IMR-90 (cell line): ENCODE measurements at regions not wholly inside any gene's neighbourhood (a gene's known extent, or its start where the extent isn't known, plus 50 kb on each side); places are given as distances from the start of the nearest gene placed in this dataset.

Experiments
- ATAC-seq: fragments of 200-7000 bp; cut with Tn5 transposase; 2 replicates; pipeline ENCODE4 v1.9.1; 2020; ENCODE audit warnings: low read depth, mild to moderate bottlenecking, moderate library complexity
- BruUV-seq: library from RNA; stranded (reverse); fragments of 400-500 nt; replicated peaks from 2 replicates; lab custom pipeline; 2021; lab: Mats Ljungman, UMichigan
- CTCF ChIA-PET: fragments of 300-600 bp; formaldehyde crosslinking; extraction: SDS; loops from one replicate; lab custom pipeline; 2021; ENCODE audit warnings: antibody characterized with exemption; lab: Yijun Ruan, JAX
- POLR2A ChIA-PET: fragments of 300-600 bp; sonication (Branson Sonifier 250); formaldehyde crosslinking; loops from one replicate; lab custom pipeline; 2022; ENCODE audit warnings: antibody characterized with exemption; ENCODE audit not compliant: unreplicated experiment; lab: Charles Lee
- DNase-seq: peaks from one replicate; pipeline ENCODE4 v3.0.0; 2013
- H2AFZ ChIP-seq: replicated peaks from 2 replicates; pipeline ENCODE3; 2013; ENCODE audit warnings: low read length, mild to moderate bottlenecking; ENCODE audit not compliant: poor library complexity
- H2AK5ac ChIP-seq: 2 replicates; pipeline ENCODE4 v1.6.1; 2013; ENCODE audit warnings: low read depth, low read length, inconsistent platforms
- H2AK9ac ChIP-seq: replicated peaks from 2 replicates; pipeline ENCODE3; 2013; ENCODE audit warnings: mild to moderate bottlenecking, low read depth, low read length, moderate library complexity; ENCODE audit not compliant: poor library complexity
- H2BK120ac ChIP-seq: 2 replicates; pipeline ENCODE4 v1.6.1; 2013; ENCODE audit warnings: low read depth, low read length, inconsistent platforms
- H2BK15ac ChIP-seq: 3 replicates; pipeline ENCODE4 v1.6.1; 2013; ENCODE audit warnings: low read depth, low read length, inconsistent platforms
- H2BK20ac ChIP-seq: 2 replicates; pipeline ENCODE4 v1.6.1; 2013; ENCODE audit warnings: low read depth, mild to moderate bottlenecking, inconsistent platforms, low read length, moderate library complexity
- H2BK5ac ChIP-seq: 2 replicates; pipeline ENCODE4 v1.6.1; 2013; ENCODE audit warnings: mild to moderate bottlenecking, low read depth, low read length, inconsistent platforms; ENCODE audit not compliant: poor library complexity, severe bottlenecking
- H3K14ac ChIP-seq: replicated peaks from 2 replicates; pipeline ENCODE4 v1.6.1; 2013; ENCODE audit warnings: low read depth, low read length, inconsistent platforms
- H3K18ac ChIP-seq: 2 replicates; pipeline ENCODE4 v1.6.1; 2013; ENCODE audit warnings: low read depth, low read length, control low read depth
- H3K23ac ChIP-seq: 2 replicates; pipeline ENCODE4 v1.6.1; 2013; ENCODE audit warnings: low read depth, low read length, inconsistent platforms
- H3K27ac ChIP-seq: 2 replicates; pipeline ENCODE4 v1.5.1; 2013; ENCODE audit warnings: mild to moderate bottlenecking, control low read depth, low read length; ENCODE audit not compliant: insufficient read depth
- H3K27me3 ChIP-seq: 2 replicates; pipeline ENCODE4 v1.6.1; 2013; ENCODE audit warnings: low read length; ENCODE audit not compliant: control insufficient read depth, insufficient read depth
- H3K36me3 ChIP-seq: 2 replicates; pipeline ENCODE4 v1.6.1; 2013; ENCODE audit warnings: low read length, mixed read lengths; ENCODE audit not compliant: control insufficient read depth, insufficient read depth
- H3K4ac ChIP-seq: 2 replicates; pipeline ENCODE4 v1.6.1; 2013; ENCODE audit warnings: low read depth, low read length, inconsistent platforms
- H3K4me1 ChIP-seq: 2 replicates; pipeline ENCODE4 v1.6.1; 2013; ENCODE audit warnings: low read length, mixed read lengths; ENCODE audit not compliant: control insufficient read depth, insufficient read depth
- H3K4me2 ChIP-seq: 2 replicates; pipeline ENCODE4 v1.6.1; 2013; ENCODE audit warnings: low read depth, mild to moderate bottlenecking, control low read depth, low read length, moderate library complexity
- H3K4me3 ChIP-seq: 2 replicates; pipeline ENCODE4 v1.5.1; 2013; ENCODE audit warnings: low read depth, mild to moderate bottlenecking, control low read depth, low read length, moderate library complexity; ENCODE audit not compliant: insufficient read depth
- H3K56ac ChIP-seq: 2 replicates; pipeline ENCODE4 v1.6.1; 2013; ENCODE audit warnings: low read length, inconsistent platforms; ENCODE audit not compliant: insufficient read depth; ENCODE audit errors: extremely low read depth
- H3K79me1 ChIP-seq, 2 experiments: 2 replicates each; pipeline ENCODE4 v1.6.1; 2013; ENCODE audit warnings: low read length in 2 of 2, inconsistent platforms in 1 of 2, low read depth in 1 of 2
- H3K9ac ChIP-seq: 2 replicates; pipeline ENCODE4 v1.6.1; 2013; ENCODE audit warnings: low read depth, low read length, control low read depth
- H3K9me1 ChIP-seq: 2 replicates; pipeline ENCODE4 v1.6.1; 2013; ENCODE audit warnings: low read length, inconsistent platforms; ENCODE audit not compliant: insufficient read depth
- H3K9me3 ChIP-seq: 2 replicates; pipeline ENCODE4 v1.6.1; 2013; ENCODE audit warnings: low read length; ENCODE audit not compliant: control insufficient read depth, insufficient read depth
- H4K20me1 ChIP-seq: 2 replicates; pipeline ENCODE4 v1.6.1; 2013; ENCODE audit warnings: low read length, inconsistent platforms; ENCODE audit not compliant: insufficient read depth
- H4K5ac ChIP-seq: 2 replicates; pipeline ENCODE4 v1.6.1; 2013; ENCODE audit warnings: mild to moderate bottlenecking, low read depth, low read length, control low read depth
- H4K8ac ChIP-seq, 2 experiments: 2 replicates each; pipeline ENCODE4 v1.6.1; 2013; ENCODE audit warnings: low read depth in 2 of 2, low read length in 2 of 2, control low read depth in 1 of 2, inconsistent platforms in 1 of 2
- H4K91ac ChIP-seq: 2 replicates; pipeline ENCODE4 v1.6.1; 2013; ENCODE audit warnings: low read depth, low read length, inconsistent platforms; ENCODE audit not compliant: insufficient read depth
- BHLHE40 ChIP-seq: fragments of 150-350 bp; IDR thresholded peaks from 2 replicates; pipeline ENCODE4 v1.6.1; 2016; ENCODE audit warnings: mild to moderate bottlenecking, low read depth, low read length
- CEBPB ChIP-seq: IDR thresholded peaks from 2 replicates; pipeline ENCODE4 v1.6.1; 2012; ENCODE audit warnings: low read depth, low read length, improper control_type of control experiment
- CHD1 ChIP-seq: IDR thresholded peaks from 2 replicates; pipeline ENCODE4 v1.6.1; 2012; ENCODE audit warnings: low read depth, low read length, improper control_type of control experiment
- ELK1 ChIP-seq: fragments of 150-350 bp; IDR thresholded peaks from 2 replicates; pipeline ENCODE4 v1.6.1; 2016; ENCODE audit warnings: low read depth, mild to moderate bottlenecking, low read length, moderate library complexity, borderline replicate concordance
- FOS ChIP-seq: fragments of 150-350 bp; IDR thresholded peaks from 2 replicates; pipeline ENCODE4 v1.6.1; 2016; ENCODE audit warnings: low read depth, low read length
- MAFK ChIP-seq: IDR thresholded peaks from 2 replicates; pipeline ENCODE4 v1.6.1; 2012; ENCODE audit warnings: low read depth, low read length, improper control_type of control experiment
- MAZ ChIP-seq: IDR thresholded peaks from 2 replicates; pipeline ENCODE4 v1.6.1; 2012; ENCODE audit warnings: low read depth, mild to moderate bottlenecking, low read length, improper control_type of control experiment, moderate library complexity, borderline replicate concordance
- MXI1 ChIP-seq: IDR thresholded peaks from 2 replicates; pipeline ENCODE4 v1.6.1; 2012; ENCODE audit warnings: low read depth, mild to moderate bottlenecking, low read length, moderate library complexity, borderline replicate concordance
- NFE2L2 ChIP-seq: fragments of 150-350 bp; IDR thresholded peaks from 2 replicates; pipeline ENCODE4 v1.6.1; 2016; ENCODE audit warnings: low read depth, mild to moderate bottlenecking, low read length
- POLR2A ChIP-seq: IDR thresholded peaks from 2 replicates; pipeline ENCODE4 v1.6.1; 2012; ENCODE audit warnings: mild to moderate bottlenecking, low read depth, low read length
- RCOR1 ChIP-seq: IDR thresholded peaks from 2 replicates; pipeline ENCODE4 v1.6.1; 2012; ENCODE audit warnings: mild to moderate bottlenecking, low read length, improper control_type of control experiment; ENCODE audit not compliant: insufficient replicate concordance
- USF2 ChIP-seq: fragments of 150-350 bp; IDR thresholded peaks from 2 replicates; pipeline ENCODE4 v1.6.1; 2017; ENCODE audit warnings: mild to moderate bottlenecking, antibody characterized with exemption, low read length, low read depth
- WGBS, 2 experiments: methylation state at CpG; one replicate each; pipeline versions ENCODE4 v1.1.5 to v1.1.7; 2013; ENCODE audit warnings: missing lambda C conversion rate in 2 of 2; ENCODE audit not compliant: insufficient read length in 1 of 2; ENCODE audit errors: extremely low coverage in 2 of 2; 5-methylcytosine and 5-hydroxymethylcytosine counted together
- dilution Hi-C: fragments of 300-500 bp; cut with HindIII; formaldehyde crosslinking; loops from one replicate; pipeline ENCODE4 v1.14.3; 2018; ENCODE audit warnings: low sequenced_read_pairs; ENCODE audit not compliant: unreplicated experiment
- in situ Hi-C: fragments of 300-500 bp; cut with MboI; formaldehyde crosslinking; loops from 3 replicates; pipeline ENCODE4 v1.14.3; 2019; ENCODE audit warnings: low sequenced_read_pairs, inconsistent platforms, mixed read lengths
- intact Hi-C: fragments of 100-400 bp; cut with micrococcal nuclease; formaldehyde crosslinking; loops from 2 replicates; pipeline ENCODE4 v1.10.0; 2022

DNA sequence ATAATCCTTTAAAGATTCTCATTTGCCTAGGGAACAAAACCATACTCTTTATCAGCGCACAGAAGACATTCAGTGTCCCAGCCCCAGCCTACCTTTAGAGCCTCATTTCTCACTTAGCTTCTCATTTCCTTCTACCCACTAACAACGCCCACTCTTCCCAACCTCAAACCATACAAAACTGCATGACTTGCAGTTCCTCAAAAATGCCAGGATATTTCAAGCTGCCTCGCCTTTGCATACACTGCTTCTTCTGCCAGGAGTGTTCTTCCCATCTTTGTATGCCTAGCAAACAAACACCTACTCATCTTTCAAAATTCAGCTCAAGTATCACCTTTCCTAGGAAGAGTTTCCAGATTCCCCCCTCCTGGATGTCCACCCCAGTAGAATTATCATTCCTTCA lies 129.9 kb upstream of the ADGRL3 start:
- Histone ChIP-seq H2BK20ac (no peak overlapping the region), H3K27ac (no peak overlapping the region), H2AFZ (no peak overlapping the region), H3K23ac (no peak overlapping the region), H4K91ac (no peak overlapping the region), H3K56ac (no peak overlapping the region), H3K9me1 (no peaks in the 10 kb centered on the region), H2BK15ac (no peak overlapping the region), H3K9ac (no peak overlapping the region), H4K8ac (no peak overlapping the region), H3K36me3 (no peaks in the 10 kb centered on the region), H3K4ac (no peak overlapping the region), H3K4me2 (no peak overlapping the region), H4K20me1 (no peaks in the 10 kb centered on the region), H3K79me1 (no peaks in the 10 kb centered on the region), H3K27me3 (no peaks in the 10 kb centered on the region), H3K14ac (no peak overlapping the region), H2BK120ac (no peak overlapping the region), H3K4me1 (no peaks in the 10 kb centered on the region), H3K18ac (no peak overlapping the region), H2AK5ac (no peak overlapping the region), H3K4me3 (no peak overlapping the region), H3K9me3 (no peaks in the 10 kb centered on the region), H2BK5ac (no peak overlapping the region), H2AK9ac (no peak overlapping the region), H4K5ac (no peak overlapping the region)
- CTCF ChIA-PET = no interaction called here
- TF ChIP-seq FOS (no peak), USF2 (no peak), RCOR1 (no peak), POLR2A (no peak), BHLHE40 (no peak), MAFK (no peak), NFE2L2 (no peak), CEBPB (no peak), ELK1 (no peak), MXI1 (no peak), CHD1 (no peak), MAZ (no peak)
- in situ Hi-C loops = no loop called here
- no TSS peak for BruUV-seq
- dilution Hi-C loops = no loop called here
- intact Hi-C loops = no loop called here
- WGBS, 2 experiments = 75 to 100% methylated on average over 1 to 3 of the region's 3 CpGs
- no peak for DNase-seq
- ATAC-seq = no peak
- POLR2A ChIA-PET = no interaction called here
